NCI-H446 treated with DMSO at 0.1 percent for 48 hours (cell line): ENCODE measurements at regions not wholly inside any gene's neighbourhood (a gene's known extent, or its start where the extent isn't known, plus 50 kb on each side); places are given as distances from the start of the nearest gene placed in this dataset.

Experiments
- DNase-seq: peaks from one replicate; lab custom pipeline; 2025; lab: John Stamatoyannopoulos, UW

GRCh38 chr3:56894881-56895431 lies 93.2 kb upstream of the ARHGEF3 start:
- no peak for DNase-seq

DNA sequence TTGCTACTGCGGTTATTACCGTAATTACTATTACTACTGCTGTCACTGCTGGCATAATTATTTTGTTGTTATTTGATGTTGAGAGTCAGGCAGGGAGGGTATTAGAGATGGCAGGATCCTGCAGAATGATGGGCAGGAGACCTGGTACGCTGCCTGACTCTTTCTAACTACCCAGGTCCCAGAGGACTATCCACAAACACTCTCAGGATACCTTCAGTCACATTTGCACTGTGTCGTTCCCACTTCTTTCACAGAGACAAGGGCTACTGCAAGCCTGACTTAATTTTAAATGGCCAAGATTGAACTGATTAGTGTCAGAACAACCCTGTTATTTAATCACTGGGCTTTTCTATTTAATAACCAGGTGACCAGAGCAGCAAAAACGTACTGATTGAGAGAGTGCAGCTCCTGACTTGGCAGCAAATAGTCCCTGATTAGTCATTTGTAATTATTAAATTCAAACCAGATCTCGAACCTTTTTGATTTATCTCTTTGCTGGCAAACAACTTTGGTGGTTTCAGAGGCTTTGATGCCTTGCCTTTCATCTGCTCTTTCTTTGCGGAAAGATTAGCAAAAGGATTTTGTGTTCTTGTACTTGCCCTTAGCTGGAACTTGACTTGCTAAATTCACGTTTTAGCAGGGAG lies 88.8 kb upstream of the ARHGEF3 start:
- DNase-seq = peak; percentile 40

DNA sequence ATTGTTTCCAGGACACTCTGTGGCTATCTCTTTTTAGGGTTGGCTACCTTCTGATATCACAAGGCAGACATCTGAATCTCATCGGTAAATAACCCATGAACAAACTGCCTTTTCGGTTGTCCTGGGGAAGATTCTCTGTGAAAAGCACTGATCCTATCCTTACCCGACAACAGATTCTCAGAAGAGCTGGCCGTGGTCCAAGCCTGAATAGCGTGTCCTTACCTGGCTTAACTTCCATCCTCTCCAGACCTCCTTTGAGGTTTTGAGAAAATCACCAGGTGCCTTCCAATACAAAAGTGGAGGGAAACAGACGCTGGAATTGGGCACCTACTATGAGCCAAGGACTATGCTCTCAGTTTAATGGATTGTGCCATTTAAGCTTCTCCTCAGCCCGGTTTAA lies 87.4 kb upstream of the ARHGEF3 start:
- no peak for DNase-seq

DNA sequence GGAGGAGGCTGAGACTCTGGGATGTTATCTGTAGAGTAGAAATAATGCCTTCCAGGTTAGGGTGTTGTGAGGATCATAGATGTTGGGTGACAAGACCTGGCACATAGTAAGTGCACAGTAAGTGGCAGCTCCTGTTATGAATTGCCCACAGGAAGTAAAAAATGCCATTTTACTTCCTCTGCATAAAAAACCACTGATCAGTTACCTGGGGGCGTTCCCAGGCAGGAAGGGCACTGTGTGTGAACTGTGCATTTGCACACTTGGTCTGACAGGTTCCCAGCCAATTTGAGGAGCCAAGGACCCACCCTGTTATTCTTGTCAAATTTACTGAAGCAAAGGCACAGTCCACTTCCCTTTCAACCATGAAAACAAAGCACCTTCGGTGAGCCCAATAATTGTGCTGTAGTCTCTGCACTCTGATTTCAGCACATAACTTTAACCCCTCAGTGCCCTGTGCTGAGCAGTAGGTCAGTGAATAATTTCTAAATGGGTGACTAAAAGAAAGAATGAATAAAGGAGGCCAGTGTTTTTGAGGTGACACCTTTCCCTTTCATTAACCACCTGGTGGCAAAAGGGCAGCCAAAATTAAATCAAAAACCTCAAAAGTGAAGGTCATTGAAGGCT lies 85.8 kb upstream of the ARHGEF3 start:
- DNase-seq = no peak

GRCh38 chr3:56886314-56886713 lies 84.6 kb upstream of the ARHGEF3 start:
- DNase-seq = no peak

GRCh38 chr3:56885879-56886278 lies 84.1 kb upstream of the ARHGEF3 start:
- DNase-seq = no peak

DNA sequence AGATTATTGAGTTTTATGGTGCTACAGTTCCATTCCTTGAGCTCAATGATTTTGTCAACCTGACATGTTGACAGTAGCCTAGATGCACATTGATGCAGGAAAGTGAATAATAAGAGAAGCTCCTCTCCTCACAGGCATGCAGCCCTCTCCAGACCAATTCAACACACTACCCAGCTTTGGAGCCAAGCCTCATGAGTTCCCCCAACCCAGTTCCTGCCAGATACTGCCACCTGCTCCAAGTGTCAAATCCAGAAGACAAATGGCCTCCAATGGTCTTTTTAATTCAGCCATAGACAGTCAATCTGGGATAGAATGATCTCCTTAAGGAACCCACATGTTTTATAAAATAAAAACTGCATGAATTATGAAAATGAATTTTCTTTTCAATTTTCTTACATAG lies 83.7 kb upstream of the ARHGEF3 start:
- DNase-seq = peak; percentile 82

GRCh38 chr3:56884387-56884786 lies 82.6 kb upstream of the ARHGEF3 start:
- no peak for DNase-seq

- no peak for DNase-seq
These were observed 82.1 kb upstream of the ARHGEF3 start for GRCh38 chr3:56883828-56884227.

- DNase-seq = no peak
These were observed 81.1 kb upstream of the ARHGEF3 start for GRCh38 chr3:56882896-56883295.

GRCh38 chr3:56881841-56882240 lies 80.1 kb upstream of the ARHGEF3 start:
- DNase-seq = no peak

DNA sequence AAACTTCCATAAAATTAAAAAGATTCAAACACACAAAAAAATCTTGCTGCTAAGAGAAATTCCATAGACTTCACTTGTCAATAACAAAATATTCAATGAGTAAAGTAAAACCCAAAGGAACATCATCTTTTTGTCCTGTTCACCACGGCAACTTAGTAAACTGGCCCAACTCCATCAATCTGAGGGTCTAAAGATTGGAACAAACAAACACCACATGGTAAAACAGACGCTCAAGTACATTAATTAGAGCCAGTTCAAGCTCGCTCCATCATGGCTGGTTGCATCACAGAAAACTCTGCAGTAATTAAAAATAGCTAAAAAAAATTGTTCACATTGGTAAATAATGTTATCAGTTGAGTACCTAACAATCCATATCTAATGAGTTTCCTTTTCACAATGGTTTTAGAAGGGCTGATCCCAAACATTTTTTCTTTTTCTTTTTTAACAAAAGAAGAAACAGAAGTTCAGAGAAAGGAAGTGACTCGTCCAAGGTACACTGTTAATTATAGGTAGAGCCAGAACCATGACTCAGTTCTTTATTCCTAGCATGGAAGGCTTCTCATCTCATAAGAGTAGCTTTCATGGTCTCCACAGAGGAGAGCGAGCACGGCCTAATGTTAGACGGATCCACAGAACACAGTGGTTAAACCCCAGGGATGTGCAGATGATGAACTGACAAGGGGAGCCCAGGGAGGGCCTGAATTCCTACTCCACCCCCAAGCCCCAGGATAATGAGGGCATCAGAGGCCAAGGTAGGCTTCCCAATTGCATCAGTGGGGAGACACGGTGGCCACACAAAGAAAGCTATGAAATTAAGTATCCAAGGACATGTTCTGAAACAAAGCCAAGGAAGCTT lies 79.2 kb upstream of the ARHGEF3 start:
- DNase-seq = peak; percentile 80

DNA sequence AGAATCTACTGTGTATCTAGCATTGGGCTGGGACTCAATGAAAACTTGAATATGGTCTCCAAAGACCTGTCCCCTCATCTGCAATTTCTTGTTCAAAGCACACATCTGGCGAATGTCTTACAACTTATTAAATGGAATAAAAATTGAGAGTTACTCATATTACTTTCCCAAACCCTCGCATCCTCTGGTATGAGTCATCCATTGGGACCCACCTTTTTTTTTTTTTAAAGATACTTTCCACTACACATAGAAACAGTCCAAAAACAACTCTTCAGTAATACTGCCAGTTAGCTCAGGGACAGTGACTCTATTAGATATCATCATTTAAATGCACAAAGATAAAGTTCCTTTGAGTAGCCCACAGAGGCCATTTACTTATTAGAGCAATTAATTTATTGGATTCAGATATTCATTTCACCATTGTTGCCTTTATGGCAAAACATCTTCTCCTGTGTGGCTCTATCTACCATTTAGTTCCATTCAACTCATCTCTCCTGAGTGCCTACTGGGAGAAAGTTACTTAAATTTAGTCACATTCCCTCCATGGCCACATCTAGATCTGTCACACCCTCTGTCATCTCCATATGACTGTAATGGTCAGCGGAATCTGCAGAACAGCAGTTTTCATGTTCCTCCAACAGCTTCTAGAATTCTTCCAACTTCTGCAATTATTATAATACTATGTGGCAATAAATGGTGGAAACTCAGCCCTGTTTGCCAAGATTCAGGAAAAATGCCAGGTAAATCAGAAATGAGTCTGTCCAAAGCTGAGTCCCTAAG lies 77.9 kb upstream of the ARHGEF3 start:
- DNase-seq = no peak

DNA sequence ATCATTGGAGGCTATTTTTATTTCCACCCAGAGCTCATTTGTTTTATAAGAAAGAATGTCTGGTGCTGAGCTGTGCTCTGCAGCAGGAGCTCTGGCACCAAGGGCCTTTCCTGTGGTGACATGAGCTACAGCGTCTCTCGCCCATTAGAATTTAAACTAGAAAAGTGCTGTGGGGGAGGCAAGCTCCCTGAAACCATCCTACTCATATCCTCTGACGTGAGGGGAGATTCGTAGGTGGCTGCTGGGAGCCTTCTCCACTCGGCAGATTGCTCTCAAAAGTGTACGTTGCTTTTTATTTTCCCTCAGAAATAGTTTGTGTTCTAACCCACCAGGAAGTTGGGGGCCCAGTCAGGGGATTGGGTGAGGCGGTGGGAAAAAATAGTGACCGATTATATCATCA lies 76.3 kb upstream of the ARHGEF3 start:
- no peak for DNase-seq

GRCh38 chr3:56876916-56877315 lies 75.2 kb upstream of the ARHGEF3 start:
- no peak for DNase-seq

DNA sequence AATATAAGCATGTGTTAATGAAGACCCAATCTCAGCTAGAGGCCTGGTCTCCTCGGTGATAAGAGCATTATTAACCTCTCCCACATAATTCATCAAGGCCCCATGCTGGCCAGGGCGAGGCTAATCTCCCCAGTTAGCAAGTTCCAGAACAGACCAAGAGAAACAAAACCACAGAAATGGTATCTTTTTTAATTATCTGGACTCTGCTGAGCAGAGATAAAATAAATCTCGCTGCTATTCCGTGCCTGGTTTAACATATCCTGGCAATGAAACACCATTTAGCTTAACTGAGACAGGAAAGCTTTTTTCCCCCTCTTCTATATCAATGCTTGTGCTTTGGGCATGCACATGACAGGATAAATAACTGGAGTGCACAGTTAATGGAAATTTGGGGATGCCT lies 72.5 kb upstream of the ARHGEF3 start:
- no peak for DNase-seq

GRCh38 chr3:56870436-56870835 lies 68.7 kb upstream of the ARHGEF3 start:
- DNase-seq = no peak

DNA sequence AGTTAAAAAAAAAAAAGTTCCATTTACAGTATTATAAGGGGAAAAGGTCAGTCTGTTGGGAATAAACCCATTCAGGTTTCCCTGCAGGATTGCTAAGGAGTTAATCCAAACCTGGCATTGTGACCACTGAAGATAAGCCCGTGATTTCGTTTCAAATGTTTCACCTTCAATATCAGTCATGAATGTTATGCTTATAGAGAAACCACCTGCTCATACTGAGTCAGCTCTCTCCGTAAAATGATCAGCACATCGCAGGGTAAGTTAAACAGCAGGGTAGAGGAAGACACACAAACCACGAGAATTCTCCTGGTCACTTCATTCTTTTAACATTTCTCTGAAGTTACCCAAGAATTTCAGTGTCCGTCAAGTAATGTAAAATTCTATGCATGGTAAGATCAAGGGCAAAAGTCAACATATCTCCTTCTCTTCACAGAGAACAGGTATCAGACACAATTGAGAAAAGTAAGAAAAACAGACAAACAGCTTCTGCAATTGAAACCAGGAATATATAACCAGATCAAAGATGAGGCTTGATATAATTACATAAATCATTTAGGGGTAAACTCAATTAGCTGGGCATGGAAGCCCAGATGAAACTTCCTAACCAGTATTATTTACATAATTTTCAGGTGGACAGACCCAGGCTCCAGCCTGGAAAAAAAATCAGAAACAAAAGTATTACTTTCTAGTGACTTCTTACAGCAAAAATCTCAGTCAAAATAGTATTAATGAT lies 67.6 kb upstream of the ARHGEF3 start:
- no peak for DNase-seq

DNA sequence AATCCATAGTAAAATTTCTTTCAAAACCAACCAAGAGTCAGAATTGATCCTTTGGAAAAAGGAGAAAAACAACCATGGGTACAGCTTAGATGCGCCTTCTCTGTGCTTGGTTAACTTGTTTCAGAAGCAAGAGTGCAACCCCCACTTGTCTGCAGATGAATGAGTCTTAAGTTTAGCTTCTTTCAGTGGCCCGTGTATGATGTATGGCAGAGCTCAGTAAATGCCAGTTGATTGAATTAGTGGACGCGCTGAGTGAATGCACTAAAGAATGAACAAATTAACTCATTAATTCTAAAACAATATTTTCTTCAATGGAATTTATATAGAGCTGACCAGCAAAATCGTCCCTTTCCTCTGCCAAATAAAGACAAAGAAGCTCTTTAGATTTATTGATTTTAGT lies 67.0 kb upstream of the ARHGEF3 start:
- DNase-seq = no peak

- no peak for DNase-seq
These were observed 65.9 kb upstream of the ARHGEF3 start for GRCh38 chr3:56867671-56868070.

DNA sequence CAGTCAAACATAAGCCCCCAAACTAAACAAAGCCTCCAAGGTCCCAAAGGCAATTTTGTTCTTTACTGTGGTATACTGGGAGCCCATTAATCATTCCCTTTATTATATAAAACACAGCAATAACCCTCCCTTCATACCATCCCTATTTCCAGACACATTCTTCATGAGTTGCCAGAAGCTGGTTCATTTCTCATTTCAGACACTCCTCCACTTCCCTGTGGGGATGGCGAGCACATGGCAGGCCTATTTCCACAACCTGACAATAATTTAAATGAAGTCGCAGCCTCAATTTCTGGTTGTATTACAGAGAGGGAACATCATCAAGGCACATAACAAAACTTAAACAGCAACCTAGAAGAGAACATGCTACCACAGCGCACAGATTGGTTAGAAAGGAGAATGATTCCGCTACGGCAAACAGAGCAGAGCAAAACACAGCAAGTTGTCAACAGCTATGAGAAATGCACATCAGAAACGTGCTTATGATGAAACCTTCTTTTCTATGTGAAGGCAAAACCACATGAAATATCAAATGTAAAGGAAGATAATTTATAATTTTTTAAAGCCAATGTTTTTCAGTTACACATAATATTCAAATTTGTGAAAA lies 63.3 kb upstream of the ARHGEF3 start:
- DNase-seq = no peak
